Cardiac muscle cell (in vitro differentiated cells and primary cell): ENCODE measurements at regions not wholly inside any gene's neighbourhood (a gene's known extent, or its start where the extent isn't known, plus 50 kb on each side); places are given as distances from the start of the nearest gene placed in this dataset.
A peak's percentile ranks its signal among the peaks of the same experiment; 100 is the strongest.

Source experiments
- DNase-seq, 2 donors: peaks; one replicate each; pipeline versions ENCODE4 v3.0.0 to v3.0.0-alpha.2; 2010 to 2017; ENCODE audit warnings: low read depth in 1 of 2, low spot score in 1 of 2
- H3K27ac ChIP-seq: fragments of 200-600 bp; sonication (generic); 2 replicates; pipeline ENCODE4 v1.5.1; 2016
- H3K27me3 ChIP-seq: fragments of 200-600 bp; sonication (generic); 2 replicates; pipeline ENCODE4 v1.6.0; 2016; ENCODE audit warnings: control low read depth
- H3K36me3 ChIP-seq: fragments of 200-600 bp; sonication (generic); 2 replicates; pipeline ENCODE4 v1.5.1; 2016; ENCODE audit warnings: control low read depth
- H3K4me1 ChIP-seq: fragments of 200-600 bp; sonication (generic); 2 replicates; pipeline ENCODE4 v1.8.1; 2017; ENCODE audit warnings: low read depth, mild to moderate bottlenecking, mixed run types
- H3K4me3 ChIP-seq: fragments of 200-600 bp; sonication (generic); 2 replicates; pipeline ENCODE4 v1.5.1; 2016; ENCODE audit warnings: mild to moderate bottlenecking
- H3K9me3 ChIP-seq: fragments of 200-600 bp; sonication (generic); 2 replicates; pipeline ENCODE4 v1.5.1; 2017; ENCODE audit warnings: low read depth, mild to moderate bottlenecking, control low read depth
- CTCF ChIP-seq: IDR thresholded peaks from 2 replicates; pipeline ENCODE4 v1.5.1; 2012; ENCODE audit warnings: low read depth, mild to moderate bottlenecking, low read length

- no peaks in the 10 kb centered on the region for H3K9me3 ChIP-seq
- H3K27ac ChIP-seq = no peak overlapping the region
- H3K27me3 ChIP-seq = no peaks in the 10 kb centered on the region
- no peaks in the 10 kb centered on the region for H3K36me3 ChIP-seq
- H3K4me3 ChIP-seq = no peak overlapping the region
- TF ChIP-seq CTCF = no peak
- no peaks in the 10 kb centered on the region for H3K4me1 ChIP-seq
- DNase-seq = peak in 1 of 2 donors; percentile 29
These were observed 428.8 kb upstream of the ID4 start for GRCh38 chr6:19408331-19408730.

- TF ChIP-seq CTCF = no peak
- no peaks in the 10 kb centered on the region for H3K36me3 ChIP-seq
- no peaks in the 10 kb centered on the region for H3K4me1 ChIP-seq
- H3K27me3 ChIP-seq = no peaks in the 10 kb centered on the region
- H3K9me3 ChIP-seq = no peaks in the 10 kb centered on the region
- no peak overlapping the region for H3K4me3 ChIP-seq
- no peak overlapping the region for H3K27ac ChIP-seq
- peak in 1 of 2 donors; percentile 59 for DNase-seq
These were observed 426.7 kb upstream of the ID4 start for GRCh38 chr6:19410481-19410880.

GRCh38 chr6:19413323-19413722 lies 423.8 kb upstream of the ID4 start:
- H3K9me3 ChIP-seq = no peaks in the 10 kb centered on the region
- peak in 1 of 2 donors; percentile 58 for DNase-seq
- H3K27ac ChIP-seq = no peak overlapping the region
- TF ChIP-seq CTCF = no peak
- H3K36me3 ChIP-seq = no peaks in the 10 kb centered on the region
- no peaks in the 10 kb centered on the region for H3K4me1 ChIP-seq
- no peak overlapping the region for H3K4me3 ChIP-seq
- no peaks in the 10 kb centered on the region for H3K27me3 ChIP-seq

- H3K27ac ChIP-seq = no peak overlapping the region
- no peaks in the 10 kb centered on the region for H3K4me1 ChIP-seq
- DNase-seq = peak in 1 of 2 donors; percentile 18
- no peaks in the 10 kb centered on the region for H3K36me3 ChIP-seq
- no peaks in the 10 kb centered on the region for H3K9me3 ChIP-seq
- TF ChIP-seq CTCF = no peak
- no peak overlapping the region for H3K4me3 ChIP-seq
- no peaks in the 10 kb centered on the region for H3K27me3 ChIP-seq
These were observed 421.4 kb upstream of the ID4 start for GRCh38 chr6:19415605-19416326.

GRCh38 chr6:19416811-19417210 lies 420.4 kb upstream of the ID4 start:
- TF ChIP-seq CTCF = no peak
- Histone ChIP-seq H3K9me3 (no peaks in the 10 kb centered on the region), H3K4me1 (no peaks in the 10 kb centered on the region), H3K27me3 (no peaks in the 10 kb centered on the region), H3K27ac (no peak overlapping the region), H3K4me3 (no peak overlapping the region), H3K36me3 (no peaks in the 10 kb centered on the region)
- no peak for DNase-seq
